A549 (cell line): ENCODE measurements at regions not wholly inside any gene's neighbourhood (a gene's known extent, or its start where the extent isn't known, plus 50 kb on each side); places are given as distances from the start of the nearest gene placed in this dataset.

Source experiments
- ATAC-seq, 2 experiments: fragments of 200-7000 bp in 1 of 2; fragments of >200 bp in 1 of 2; cut with Nextera tagmentation in 1 of 2; cut with Tn5 transposase in 1 of 2; 3 replicates each; pipeline versions ENCODE4 v1.8.0 to v1.9.1; 2018 to 2020; ENCODE audit warnings: mild to moderate bottlenecking in 1 of 2, moderate library complexity in 1 of 2
- CTCF ChIA-PET: fragments of 300-600 bp; sonication (Branson Sonifier 250); formaldehyde crosslinking; extraction: SDS; loops from one replicate; lab custom pipeline; 2021; ENCODE audit warnings: antibody characterized with exemption, inconsistent platforms; lab: Yijun Ruan, JAX
- POLR2A ChIA-PET: fragments of 350-600 bp; formaldehyde crosslinking; extraction: SDS; loops from one replicate; lab custom pipeline; 2021; ENCODE audit warnings: antibody characterized with exemption, inconsistent platforms; lab: Yijun Ruan, JAX
- DNase-seq, 2 experiments: peaks; one replicate each; pipeline versions ENCODE4 v3.0.0 to v3.0.0-alpha.2; 2011 to 2016; ENCODE audit warnings: low read depth in 1 of 2, low spot score in 1 of 2
- FAIRE-seq: peaks from 2 replicates; lab custom pipeline; 2011; peaks lifted over from hg19 to GRCh38; lab: Jason Lieb, UNC
- H3K27ac ChIP-seq, 2 experiments: fragments of >200 bp; sonication (Bioruptor Twin); formaldehyde crosslinking; 3 replicates each; pipeline ENCODE4 v1.5.1; 2016 to 2017
- H3K4me1 ChIP-seq: fragments of >200 bp; sonication (Bioruptor Twin); formaldehyde crosslinking; 3 replicates; pipeline ENCODE4 v1.6.1; 2016
- H3K4me2 ChIP-seq: fragments of >200 bp; sonication (Bioruptor Twin); formaldehyde crosslinking; 3 replicates; pipeline ENCODE4 v1.6.1; 2016
- H3K4me3 ChIP-seq: fragments of >200 bp; sonication (Bioruptor Twin); formaldehyde crosslinking; 3 replicates; pipeline ENCODE4 v1.5.1; 2016
- H3K9me3 ChIP-seq: fragments of >200 bp; sonication (Bioruptor Twin); formaldehyde crosslinking; 3 replicates; pipeline ENCODE4 v1.6.1; 2016
- BCL3 ChIP-seq: fragments of >200 bp; sonication (Bioruptor Twin); formaldehyde crosslinking; IDR thresholded peaks from 3 replicates; pipeline ENCODE4 v1.6.1; 2016
- BHLHE40 ChIP-seq: IDR thresholded peaks from 2 replicates; pipeline ENCODE4 v1.6.1; 2012; ENCODE audit warnings: low read depth, low read length, inconsistent platforms
- CHD2 ChIP-seq: fragments of 150-350 bp; IDR thresholded peaks from 2 replicates; pipeline ENCODE4 v1.6.1; 2014; ENCODE audit warnings: low read length; ENCODE audit not compliant: partially characterized antibody
- CHD4 ChIP-seq: fragments of 200-600 bp; sonication (generic); IDR thresholded peaks from 2 replicates; pipeline ENCODE4 v1.6.1; 2016; ENCODE audit warnings: antibody characterized with exemption, mild to moderate bottlenecking, borderline replicate concordance
- EHF ChIP-seq: fragments of 250-450 bp; sonication (Bioruptor Pico); IDR thresholded peaks from 2 replicates; pipeline ENCODE4 v1.5.0; 2020; ENCODE audit warnings: mild to moderate bottlenecking
- FOSB ChIP-seq: fragments of 250-450 bp; sonication (Bioruptor Pico); IDR thresholded peaks from 2 replicates; pipeline ENCODE4 v1.5.0; 2020; ENCODE audit warnings: mild to moderate bottlenecking, moderate library complexity
- FOSL2 ChIP-seq, 2 experiments: fragments of 450-650 bp in 1 of 2; fragments of >200 bp in 1 of 2; sonication (Bioruptor Twin) in 1 of 2; formaldehyde crosslinking; IDR thresholded peaks; 2 replicates each; pipeline versions ENCODE4 v1.5.0 to v1.6.1; 2016 to 2020; ENCODE audit warnings: mild to moderate bottlenecking in 1 of 2, moderate library complexity in 1 of 2
- FOXS1 ChIP-seq: fragments of 250-450 bp; sonication (Bioruptor Pico); IDR thresholded peaks from 2 replicates; pipeline ENCODE4 v1.5.0; 2020; ENCODE audit warnings: mild to moderate bottlenecking, moderate library complexity
- GATA3 ChIP-seq: IDR thresholded peaks from 2 replicates; pipeline ENCODE4 v1.6.1; 2012; ENCODE audit warnings: borderline replicate concordance
- HDAC2 ChIP-seq: fragments of 200-600 bp; sonication (generic); IDR thresholded peaks from 2 replicates; pipeline ENCODE4 v1.6.1; 2016
- HOXA7 ChIP-seq: fragments of 250-450 bp; sonication (Bioruptor Pico); IDR thresholded peaks from 2 replicates; pipeline ENCODE4 v1.5.0; 2020; ENCODE audit warnings: mild to moderate bottlenecking, moderate library complexity
- HOXB5 ChIP-seq: fragments of 250-450 bp; sonication (Bioruptor Pico); IDR thresholded peaks from 2 replicates; pipeline ENCODE4 v1.5.0; 2020; ENCODE audit warnings: mild to moderate bottlenecking, moderate library complexity
- JUNB ChIP-seq: fragments of >200 bp; sonication (Bioruptor Twin); formaldehyde crosslinking; IDR thresholded peaks from 2 replicates; pipeline ENCODE4 v1.6.1; 2016
- KDM1A ChIP-seq: fragments of 200-600 bp; sonication (generic); IDR thresholded peaks from 2 replicates; pipeline ENCODE4 v1.6.1; 2016; ENCODE audit warnings: low read depth, mild to moderate bottlenecking
- MYC ChIP-seq: IDR thresholded peaks from 2 replicates; pipeline ENCODE4 v1.6.1; 2012; ENCODE audit warnings: mild to moderate bottlenecking, inconsistent platforms, low read length, improper control_type of control experiment, borderline replicate concordance
- NR3C1 ChIP-seq: fragments of >200 bp; sonication (Bioruptor Twin); formaldehyde crosslinking; IDR thresholded peaks from 3 replicates; pipeline ENCODE4 v1.6.1; 2017
- PHF8 ChIP-seq: fragments of 200-600 bp; sonication (generic); IDR thresholded peaks from 2 replicates; pipeline ENCODE4 v1.6.1; 2016; ENCODE audit warnings: low read depth, mild to moderate bottlenecking, antibody characterized with exemption, moderate library complexity, borderline replicate concordance
- POLR2A ChIP-seq: IDR thresholded peaks from 2 replicates; pipeline ENCODE4 v1.6.1; 2012; ENCODE audit warnings: mild to moderate bottlenecking, low read length
- RARB ChIP-seq: fragments of 250-450 bp; sonication (Bioruptor Pico); IDR thresholded peaks from 2 replicates; pipeline ENCODE4 v1.8.0; 2021; ENCODE audit warnings: mild to moderate bottlenecking, moderate library complexity
- RCOR1 ChIP-seq: fragments of 150-350 bp; IDR thresholded peaks from 2 replicates; pipeline ENCODE4 v1.6.1; 2014; ENCODE audit warnings: antibody characterized with exemption, low read length, low read depth
- RFX5 ChIP-seq: fragments of 450-650 bp; IDR thresholded peaks from 2 replicates; pipeline ENCODE4 v1.7.1; 2014; ENCODE audit warnings: antibody characterized with exemption, mild to moderate bottlenecking, moderate library complexity
- RNF2 ChIP-seq: fragments of 200-600 bp; sonication (generic); IDR thresholded peaks from 2 replicates; pipeline ENCODE4 v1.6.1; 2016; ENCODE audit warnings: low read depth, mild to moderate bottlenecking, antibody characterized with exemption, moderate library complexity, borderline replicate concordance
- SMC3 ChIP-seq: fragments of >200 bp; sonication (Bioruptor Twin); formaldehyde crosslinking; IDR thresholded peaks from 3 replicates; pipeline ENCODE4 v1.6.1; 2018; ENCODE audit warnings: inconsistent platforms
- SREBF2 ChIP-seq: fragments of 450-650 bp; IDR thresholded peaks from 2 replicates; pipeline ENCODE4 v1.6.1; 2014; ENCODE audit warnings: mild to moderate bottlenecking, moderate library complexity
- USF2 ChIP-seq: fragments of 450-650 bp; IDR thresholded peaks from 2 replicates; pipeline ENCODE4 v1.6.1; 2014; ENCODE audit warnings: antibody characterized with exemption
- ZC3H11A ChIP-seq: fragments of 450-650 bp; IDR thresholded peaks from 2 replicates; pipeline ENCODE4 v1.6.1; 2014; ENCODE audit warnings: antibody characterized with exemption, mild to moderate bottlenecking
- ZNF302 ChIP-seq: fragments of 250-450 bp; sonication (Bioruptor Pico); IDR thresholded peaks from 2 replicates; pipeline ENCODE4 v1.9.0; 2021; ENCODE audit warnings: inconsistent platforms, mild to moderate bottlenecking, moderate library complexity
- ZSCAN20 ChIP-seq: fragments of 250-450 bp; sonication (Bioruptor Pico); IDR thresholded peaks from 2 replicates; pipeline ENCODE4 v1.8.0; 2022; ENCODE audit warnings: mild to moderate bottlenecking, moderate library complexity
- WGBS: methylation state at CpG from one replicate; pipeline ENCODE4 v1.1.6; 2017; ENCODE audit errors: missing lambda C conversion rate; 5-methylcytosine and 5-hydroxymethylcytosine counted together

GRCh38 chr18:37769826-37770225 lies 204.2 kb upstream of the CELF4 start:
- TF ChIP-seq RFX5 (no peak), RARB (no peak), JUNB (no peak), FOSL2 (IDR thresholded peaks at IDR 0.05) (no peak), FOSL2 (CRISPR knock-in tag; IDR thresholded peaks at IDR 0.05) (no peak), CHD2 (no peak), ZC3H11A (no peak), PHF8 (no peak), GATA3 (no peak), ZNF302 (no peak), CHD4 (no peak), FOXS1 (CRISPR knock-in tag) (no peak), BHLHE40 (no peak), HDAC2 (no peak), HOXB5 (no peak), ZSCAN20 (CRISPR knock-in tag) (no peak), MYC (no peak), SMC3 (no peak)
- Histone ChIP-seq H3K9me3 (no peaks in the 10 kb centered on the region), H3K4me3 (no peak overlapping the region), H3K4me2 (no peak overlapping the region), H3K4me1 (no peaks in the 10 kb centered on the region), H3K27ac (no peak overlapping the region)
- FAIRE-seq = no peak
- WGBS = 0% methylated on average over 1 of the region's 1 CpG
- ChIA-PET POLR2A (no interaction called here), CTCF (interaction anchor here (2.1 kb wide), 1 partner anchor 9 kb away, joined by 8 read pairs; no protein-coding TSS in a partner anchor)
- no peak for DNase-seq
- ATAC-seq = no peak

- no peak overlapping the region for H3K27ac ChIP-seq
- no peak for FAIRE-seq
- H3K4me1 ChIP-seq = no peaks in the 10 kb centered on the region
- no peak overlapping the region for H3K4me3 ChIP-seq
- CTCF ChIA-PET = no interaction called here
- TF ChIP-seq FOSB (no peak), HOXB5 (no peak), JUNB (no peak), HDAC2 (no peak), KDM1A (no peak), BCL3 (no peak), HOXA7 (CRISPR knock-in tag) (no peak), SREBF2 (no peak), MYC (no peak), FOXS1 (CRISPR knock-in tag) (no peak), POLR2A (no peak), RNF2 (no peak), ZSCAN20 (CRISPR knock-in tag) (no peak), NR3C1 (no peak)
- no peak for DNase-seq
- POLR2A ChIA-PET = no interaction called here
- no peak overlapping the region for H3K4me2 ChIP-seq
- no peaks in the 10 kb centered on the region for H3K9me3 ChIP-seq
- ATAC-seq = no peak
- 0% methylated on average over 6 of the region's 8 CpGs for WGBS
Observed at GRCh38 chr18:37764541-37765288, 199.1 kb upstream of the CELF4 start.

- H3K4me3 ChIP-seq = no peak overlapping the region
- CTCF ChIA-PET = no interaction called here
- no peaks in the 10 kb centered on the region for H3K4me1 ChIP-seq
- WGBS = 2% methylated on average over 6 of the region's 6 CpGs
- no peak for TF ChIP-seq USF2
- TF ChIP-seq EHF = no peak
- TF ChIP-seq RCOR1 = no peak
- no peak for TF ChIP-seq GATA3
- no peak overlapping the region for H3K27ac ChIP-seq
- FAIRE-seq (no peak), ATAC-seq (no peak), DNase-seq (no peak)
- H3K4me2 ChIP-seq = no peak overlapping the region
- no peaks in the 10 kb centered on the region for H3K9me3 ChIP-seq
- POLR2A ChIA-PET = no interaction called here
Observed at GRCh38 chr18:37762076-37762621, 196.6 kb upstream of the CELF4 start.
